ENCODE measurements at regions not wholly inside any gene's neighbourhood (a gene's known extent, or its start where the extent isn't known, plus 50 kb on each side); places are given as distances from the start of the nearest gene placed in this dataset.

DNA sequence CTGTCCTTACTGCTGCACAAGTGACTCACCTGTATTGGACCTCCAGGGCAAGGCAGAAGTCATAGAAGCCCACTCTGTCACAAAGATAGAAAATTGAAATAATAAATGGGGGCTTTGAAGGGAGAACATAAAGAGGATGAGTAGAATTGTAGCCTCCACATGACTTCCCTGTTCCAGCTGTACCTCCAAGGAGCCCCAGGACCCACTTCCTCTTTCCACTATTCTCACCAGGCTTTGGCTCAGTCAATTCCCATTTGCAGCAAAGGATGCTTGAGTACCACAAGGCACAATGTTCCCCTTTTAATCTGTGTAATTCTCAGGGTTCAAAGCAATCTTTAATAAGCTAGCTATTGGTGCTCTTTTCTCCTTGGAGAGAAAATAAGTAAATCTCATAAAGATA, 512.1 kb downstream of the TOX3 start:
- TF ChIP-seq POLR2A (IDR thresholded peaks at IDR 0.05; ENCODE audit: low read depth, low read length) (no peak), TAF1 (IDR thresholded peaks at IDR 0.05; ENCODE audit: borderline replicate concordance, low read depth, low read length) (no peak)
- DNase-seq (ENCODE audit: insufficient read length): no peak
- FAIRE-seq: no peak

DNA sequence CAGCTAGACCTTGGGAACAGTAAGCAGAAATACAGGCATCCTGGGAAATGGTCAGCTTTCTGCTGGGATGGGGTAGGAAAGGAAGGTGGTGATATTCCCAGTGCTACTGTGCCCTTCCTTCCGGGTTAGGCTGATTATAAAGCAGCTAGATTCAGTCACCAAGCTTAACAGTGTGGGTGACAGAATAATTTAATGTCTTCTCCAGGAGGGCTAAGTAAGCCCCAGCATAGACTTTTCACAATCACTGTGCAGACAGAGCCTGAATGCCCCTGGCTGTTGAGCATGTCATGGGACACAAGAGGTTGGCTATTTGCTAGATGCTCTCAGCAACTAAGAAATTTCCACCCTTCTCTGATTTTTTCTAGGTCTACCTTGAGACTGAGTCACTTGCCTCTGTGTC, 513.0 kb downstream of the TOX3 start:
- TF ChIP-seq POLR2AphosphoS5 (IDR thresholded peaks at IDR 0.05; ENCODE audit: low read depth, low read length): no peak

DNA sequence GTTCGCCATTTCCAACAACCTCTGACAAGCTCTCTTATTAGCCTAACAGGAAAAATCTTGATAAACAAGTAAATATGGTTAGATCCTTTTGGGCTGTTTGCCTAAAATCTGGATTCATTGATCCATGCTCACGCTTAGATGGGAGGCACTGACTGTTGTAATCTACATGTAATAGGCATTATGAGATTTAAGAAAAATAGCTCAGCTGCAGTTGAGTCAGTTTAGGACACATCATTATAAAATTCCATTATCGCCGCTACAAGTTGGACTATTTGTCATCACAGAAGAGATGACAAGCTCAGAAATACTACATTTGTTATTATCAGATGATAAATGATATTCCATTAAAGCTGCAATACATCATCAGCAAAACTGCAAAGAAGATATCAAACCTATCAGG, 524.0 kb downstream of the TOX3 start:
- TF ChIP-seq POLR2AphosphoS5 (IDR thresholded peaks at IDR 0.05; ENCODE audit: low read depth, low read length) (no peak), TAF1 (IDR thresholded peaks at IDR 0.05; ENCODE audit: borderline replicate concordance, low read depth, low read length) (no peak), POLR2A (IDR thresholded peaks at IDR 0.05; ENCODE audit: low read depth, low read length) (no peak)
- FAIRE-seq (no peak), DNase-seq (ENCODE audit: insufficient read length) (no peak)

More for the DNA sequence above, 513.0 kb downstream of the TOX3 start:
- FAIRE-seq (no peak), DNase-seq (ENCODE audit: insufficient read length) (no peak)

DNA sequence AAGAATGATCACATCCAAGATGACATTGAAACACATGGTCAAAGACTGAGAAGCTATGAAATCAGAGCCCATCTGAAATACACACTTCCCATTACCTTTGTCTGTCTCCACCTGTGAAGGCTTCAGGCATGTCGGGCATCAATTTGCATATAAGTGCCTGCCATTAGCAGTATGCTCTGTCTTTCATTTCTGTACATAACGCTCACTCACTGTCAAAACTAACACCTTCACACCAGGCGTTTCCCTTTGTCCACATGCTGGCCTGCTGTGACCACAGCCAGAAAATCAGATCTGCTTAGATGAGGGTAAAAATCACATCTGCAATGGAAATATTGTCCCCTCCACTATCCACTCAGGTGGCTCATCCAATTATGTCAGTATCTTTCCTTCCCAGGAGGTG, 524.8 kb downstream of the TOX3 start:
- TF ChIP-seq POLR2AphosphoS5 (IDR thresholded peaks at IDR 0.05; ENCODE audit: low read depth, low read length): no peak
- TF ChIP-seq POLR2A (IDR thresholded peaks at IDR 0.05; ENCODE audit: low read depth, low read length): no peak
- no peak for TF ChIP-seq TAF1 (IDR thresholded peaks at IDR 0.05; ENCODE audit: borderline replicate concordance, low read depth, low read length)
- no peak for FAIRE-seq
- no peak for DNase-seq (ENCODE audit: insufficient read length)

DNA sequence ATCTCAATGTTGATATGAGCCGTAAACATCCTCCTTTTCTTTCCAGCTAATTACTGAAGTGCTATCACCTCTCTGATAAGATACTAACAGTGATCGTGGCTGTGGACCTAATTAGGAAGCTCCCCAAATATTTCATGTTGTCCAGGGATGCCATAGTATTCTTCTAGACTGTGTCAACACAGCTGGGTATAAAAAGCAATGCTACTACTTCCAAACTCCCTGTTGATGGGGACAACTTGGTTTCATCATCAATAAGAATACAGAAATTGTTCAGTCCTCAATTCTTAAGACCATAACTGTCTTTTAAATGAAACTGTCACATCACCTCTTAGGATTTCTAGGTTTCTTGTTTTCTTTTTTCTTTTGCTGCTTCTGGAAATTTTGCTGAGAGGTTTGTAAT, 530.6 kb downstream of the TOX3 start:
- DNase-seq (ENCODE audit: insufficient read length): no peak
- no peak for FAIRE-seq
- no peak for TF ChIP-seq TAF1 (IDR thresholded peaks at IDR 0.05; ENCODE audit: borderline replicate concordance, low read depth, low read length)

- DNase-seq (ENCODE audit: insufficient read length) (no peak), FAIRE-seq (no peak)
- no peak for TF ChIP-seq TAF1 (IDR thresholded peaks at IDR 0.05; ENCODE audit: borderline replicate concordance, low read depth, low read length)
- no peak for TF ChIP-seq POLR2A (IDR thresholded peaks at IDR 0.05; ENCODE audit: low read depth, low read length)
- TF ChIP-seq POLR2AphosphoS5 (IDR thresholded peaks at IDR 0.05; ENCODE audit: low read depth, low read length): no peak
Measured at GRCh38 chr16:52005551-52005950, 541.4 kb downstream of the TOX3 start.

DNA sequence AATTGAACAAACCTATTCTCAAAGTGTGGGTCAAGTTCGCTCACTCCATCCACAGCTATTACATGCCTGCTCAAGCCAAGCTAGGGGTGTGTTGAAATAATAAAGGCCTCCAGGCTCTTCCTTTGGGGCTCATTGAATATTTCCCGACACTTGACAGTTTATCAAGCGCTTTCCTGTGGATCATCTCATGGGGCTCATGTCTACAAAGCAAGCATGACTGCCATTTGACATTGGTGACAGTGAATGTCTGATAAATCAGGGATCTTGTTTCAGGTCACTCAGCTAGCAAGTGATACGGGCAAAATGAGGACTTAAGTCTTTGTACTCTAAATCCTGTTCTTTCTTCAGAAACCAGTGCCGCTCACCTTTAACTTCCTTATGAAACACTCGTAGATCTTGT, 542.6 kb downstream of the TOX3 start:
- FAIRE-seq: no peak

DNA sequence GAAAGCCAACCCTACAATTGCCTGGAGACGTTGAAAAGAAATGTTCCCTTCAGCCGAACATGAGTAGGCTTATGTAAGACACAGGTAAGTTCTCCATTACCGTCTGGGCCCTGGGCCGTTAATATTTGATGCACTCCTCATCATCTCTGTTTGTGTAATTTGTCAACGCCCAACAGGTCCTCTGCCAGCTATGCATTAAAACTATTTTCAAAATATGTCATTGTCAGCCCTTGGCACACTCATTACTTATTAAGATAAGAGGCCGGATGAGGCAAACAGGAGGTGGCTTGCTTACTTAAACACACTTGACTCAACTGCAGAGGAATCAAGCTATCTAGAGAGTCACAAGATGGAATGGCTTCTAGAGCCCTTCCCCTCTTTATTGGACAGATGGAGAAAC, 544.9 kb downstream of the TOX3 start:
- TF ChIP-seq POLR2A (IDR thresholded peaks at IDR 0.05; ENCODE audit: low read depth, low read length) (no peak), TAF1 (IDR thresholded peaks at IDR 0.05; ENCODE audit: borderline replicate concordance, low read depth, low read length) (no peak), POLR2AphosphoS5 (IDR thresholded peaks at IDR 0.05; ENCODE audit: low read depth, low read length) (no peak)
- DNase-seq (ENCODE audit: insufficient read length) (no peak), FAIRE-seq (no peak)

More for the DNA sequence above, 542.6 kb downstream of the TOX3 start:
- TF ChIP-seq TAF1 (IDR thresholded peaks at IDR 0.05; ENCODE audit: borderline replicate concordance, low read depth, low read length): no peak
- TF ChIP-seq POLR2A (IDR thresholded peaks at IDR 0.05; ENCODE audit: low read depth, low read length): no peak
- no peak for TF ChIP-seq POLR2AphosphoS5 (IDR thresholded peaks at IDR 0.05; ENCODE audit: low read depth, low read length)
- no peak for DNase-seq (ENCODE audit: insufficient read length)

DNA sequence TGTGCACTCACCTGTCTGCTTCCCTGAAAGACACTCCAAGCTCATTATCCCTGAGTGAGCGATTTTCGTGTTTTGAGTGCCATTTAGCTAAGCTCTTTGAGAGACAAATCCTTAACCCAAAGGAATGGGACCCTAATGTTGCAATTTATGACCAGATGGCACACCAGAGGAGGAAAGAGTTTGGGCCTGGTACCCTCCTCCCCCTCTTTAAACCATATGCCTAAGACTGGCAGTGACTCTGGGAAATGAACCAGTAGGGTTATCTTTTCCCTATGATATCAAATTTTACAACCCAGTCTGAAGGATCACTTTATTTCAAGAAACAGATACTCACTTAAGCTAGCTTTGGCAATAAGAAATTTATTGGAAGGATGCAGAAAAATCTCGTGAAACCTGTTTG, 550.4 kb downstream of the TOX3 start:
- FAIRE-seq: no peak
- no peak for TF ChIP-seq POLR2AphosphoS5 (IDR thresholded peaks at IDR 0.05; ENCODE audit: low read depth, low read length)
- TF ChIP-seq TAF1 (IDR thresholded peaks at IDR 0.05; ENCODE audit: borderline replicate concordance, low read depth, low read length): no peak
- TF ChIP-seq POLR2A (IDR thresholded peaks at IDR 0.05; ENCODE audit: low read depth, low read length): no peak
- no peak for DNase-seq (ENCODE audit: insufficient read length)

- DNase-seq (ENCODE audit: insufficient read length) (no peak), FAIRE-seq (no peak)
- TF ChIP-seq POLR2A (IDR thresholded peaks at IDR 0.05; ENCODE audit: low read depth, low read length) (no peak), POLR2AphosphoS5 (IDR thresholded peaks at IDR 0.05; ENCODE audit: low read depth, low read length) (no peak), TAF1 (IDR thresholded peaks at IDR 0.05; ENCODE audit: borderline replicate concordance, low read depth, low read length) (no peak)
Measured at GRCh38 chr16:51994597-51994996, 552.3 kb downstream of the TOX3 start.

DNA sequence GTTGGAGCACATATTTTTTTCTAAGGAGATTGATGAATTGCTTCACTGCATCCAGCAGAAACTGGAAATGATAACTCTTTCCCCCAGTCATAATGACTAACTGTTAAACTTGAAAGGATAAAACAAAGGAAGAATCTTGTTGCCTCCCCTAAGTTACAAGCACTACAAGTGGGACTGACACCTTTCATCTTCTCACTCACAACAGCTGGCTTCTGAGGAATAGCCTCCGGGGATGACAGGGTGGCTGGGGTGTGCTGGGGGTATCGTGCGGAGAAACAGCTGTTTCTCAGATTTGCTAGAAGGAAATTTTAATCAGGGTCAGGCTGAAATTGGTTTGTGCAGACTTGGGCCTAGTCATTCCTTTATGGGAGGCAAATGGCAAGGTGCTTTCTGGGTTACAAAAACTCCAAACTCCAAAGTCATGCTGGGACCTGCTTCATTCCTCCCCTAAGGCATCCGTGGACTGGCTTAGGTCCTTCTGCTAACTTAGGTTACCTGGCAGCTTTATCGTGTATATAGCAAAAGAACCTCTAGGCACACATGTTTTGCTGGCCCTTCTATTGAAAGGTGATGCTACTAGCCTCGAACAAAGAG, 557.2 kb downstream of the TOX3 start:
- no peak for TF ChIP-seq POLR2A (IDR thresholded peaks at IDR 0.05; ENCODE audit: low read depth, low read length)
- no peak for TF ChIP-seq POLR2AphosphoS5 (IDR thresholded peaks at IDR 0.05; ENCODE audit: low read depth, low read length)
- TF ChIP-seq TAF1 (IDR thresholded peaks at IDR 0.05; ENCODE audit: borderline replicate concordance, low read depth, low read length): no peak
- FAIRE-seq: no peak
- no peak for DNase-seq (ENCODE audit: insufficient read length)

DNA sequence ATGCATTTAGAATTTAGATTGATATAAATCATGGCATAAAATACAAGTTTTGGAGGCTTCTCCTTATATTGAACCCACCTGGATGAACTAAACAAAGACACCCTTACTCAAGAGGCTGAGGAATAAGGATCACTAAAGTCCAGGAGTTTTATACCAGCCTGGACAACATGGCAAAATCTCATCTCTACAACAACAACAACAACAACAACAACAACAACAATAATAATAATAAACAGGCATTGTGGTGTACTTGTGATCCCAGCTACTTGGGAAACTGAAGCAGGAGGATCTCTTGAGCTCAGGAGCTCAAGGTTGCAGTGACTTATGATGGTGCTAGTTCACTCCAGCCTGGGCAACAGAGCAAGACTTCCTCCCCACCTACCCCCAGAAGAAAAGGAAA, 558.0 kb downstream of the TOX3 start:
- FAIRE-seq (no peak), DNase-seq (ENCODE audit: insufficient read length) (no peak)
- no peak for TF ChIP-seq TAF1 (IDR thresholded peaks at IDR 0.05; ENCODE audit: borderline replicate concordance, low read depth, low read length)
- no peak for TF ChIP-seq POLR2A (IDR thresholded peaks at IDR 0.05; ENCODE audit: low read depth, low read length)
- no peak for TF ChIP-seq POLR2AphosphoS5 (IDR thresholded peaks at IDR 0.05; ENCODE audit: low read depth, low read length)

DNA sequence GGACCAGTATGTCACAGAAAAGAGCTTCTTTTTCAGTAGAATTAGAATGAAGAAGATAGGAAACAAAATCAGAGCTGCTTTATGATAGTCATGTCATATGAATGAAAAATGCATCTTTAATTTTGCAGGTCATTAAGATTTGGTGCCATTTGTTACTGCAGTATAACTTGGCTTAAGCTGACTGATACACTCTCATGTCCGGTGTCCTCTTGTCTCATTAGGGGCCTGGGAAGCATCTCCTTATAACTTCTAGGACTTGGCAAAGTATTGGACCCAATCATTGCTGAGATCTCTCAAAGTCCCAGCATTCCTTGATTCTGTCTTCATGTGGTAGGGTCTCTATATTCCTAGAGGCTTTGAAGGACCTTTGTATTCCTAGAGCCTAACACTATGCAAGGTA, 559.4 kb downstream of the TOX3 start:
- FAIRE-seq: no peak
- TF ChIP-seq TAF1 (IDR thresholded peaks at IDR 0.05; ENCODE audit: borderline replicate concordance, low read depth, low read length) (no peak), POLR2AphosphoS5 (IDR thresholded peaks at IDR 0.05; ENCODE audit: low read depth, low read length) (no peak), POLR2A (IDR thresholded peaks at IDR 0.05; ENCODE audit: low read depth, low read length) (no peak)

More for the DNA sequence above, 559.4 kb downstream of the TOX3 start:
- no peak for DNase-seq (ENCODE audit: insufficient read length)

Data from GM12892 (cell line).